GM18505 (cell line): ENCODE measurements at regions not wholly inside any gene's neighbourhood (a gene's known extent, or its start where the extent isn't known, plus 50 kb on each side); places are given as distances from the start of the nearest gene placed in this dataset.

Source experiments
- ATAC-seq: cut with Tn5 transposase; IDR thresholded peaks from one replicate; pipeline ENCODE4 v1.9.1; 2021; ENCODE audit not compliant: unreplicated experiment
- POLR2A ChIP-seq: IDR thresholded peaks from 4 replicates; pipeline ENCODE4 v1.6.1; 2011; ENCODE audit warnings: borderline replicate concordance; ENCODE audit not compliant: insufficient read depth, insufficient read length; ENCODE audit errors: extremely low read depth

GRCh38 chr20:48261398-48261910 is 476.2 kb upstream of the SULF2 start:
- no peak for TF ChIP-seq POLR2A
- ATAC-seq, result no peak

- no peak for ATAC-seq
- TF ChIP-seq POLR2A, result no peak
Observed at GRCh38 chr20:48260129-48260756, 475.0 kb upstream of the SULF2 start.

- ATAC-seq, result no peak
- no peak for TF ChIP-seq POLR2A
Observed at GRCh38 chr20:48259456-48259855, 474.2 kb upstream of the SULF2 start.

- no peak for ATAC-seq
- TF ChIP-seq POLR2A, result no peak
Observed at GRCh38 chr20:48257833-48258232, 472.6 kb upstream of the SULF2 start.

GRCh38 chr20:48247961-48248360 is 462.7 kb upstream of the SULF2 start:
- no peak for ATAC-seq
- no peak for TF ChIP-seq POLR2A

- TF ChIP-seq POLR2A, result no peak
- no peak for ATAC-seq
Observed at GRCh38 chr20:48246061-48246790, 460.9 kb upstream of the SULF2 start.

GRCh38 chr20:48242623-48243022 is 457.3 kb upstream of the SULF2 start:
- TF ChIP-seq POLR2A, result no peak
- no peak for ATAC-seq

- no peak for ATAC-seq
- TF ChIP-seq POLR2A, result no peak
Observed at GRCh38 chr20:48241482-48241881, 456.2 kb upstream of the SULF2 start.

GRCh38 chr20:48238781-48239180 is 453.5 kb upstream of the SULF2 start:
- ATAC-seq, result no peak
- TF ChIP-seq POLR2A, result no peak

- no peak for ATAC-seq
- TF ChIP-seq POLR2A, result no peak
Observed at GRCh38 chr20:48238326-48238725, 453.0 kb upstream of the SULF2 start.

GRCh38 chr20:48236000-48236970 is 451.0 kb upstream of the SULF2 start:
- ATAC-seq, result no peak
- TF ChIP-seq POLR2A, result no peak

GRCh38 chr20:48234951-48235350 is 449.7 kb upstream of the SULF2 start:
- TF ChIP-seq POLR2A, result no peak
- ATAC-seq, result no peak

- TF ChIP-seq POLR2A, result no peak
- ATAC-seq, result no peak
Observed at GRCh38 chr20:48231253-48231930, 446.1 kb upstream of the SULF2 start.
